HG03342 (cell line): ENCODE measurements at regions not wholly inside any gene's neighbourhood (a gene's known extent, or its start where the extent isn't known, plus 50 kb on each side); places are given as distances from the start of the nearest gene placed in this dataset.

Source experiments
- ATAC-seq: cut with Tn5 transposase; IDR thresholded peaks from one replicate; pipeline ENCODE4 v1.9.1; 2021; ENCODE audit warnings: mild to moderate bottlenecking, moderate library complexity; ENCODE audit not compliant: unreplicated experiment

DNA sequence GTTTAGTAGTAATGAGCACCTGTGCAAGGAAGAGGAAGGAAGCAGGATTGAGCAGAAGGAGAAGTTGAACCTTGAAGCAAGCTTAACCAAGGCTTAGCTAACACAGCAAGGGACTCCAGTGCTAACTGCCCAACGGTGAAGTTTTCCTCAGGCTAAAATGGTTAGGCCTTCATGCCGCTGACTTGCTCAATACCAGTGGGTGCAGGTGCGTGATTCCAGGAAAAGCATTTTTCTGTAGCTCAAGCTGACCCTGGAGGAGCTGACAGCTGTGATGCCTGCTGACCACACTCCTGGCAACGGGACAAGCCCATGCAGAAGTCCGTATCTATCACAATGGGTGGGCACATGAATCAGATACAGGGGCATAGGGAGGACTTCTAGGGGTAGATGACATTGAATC is 76.5 kb upstream of the FGGY start:
- no peak for ATAC-seq

DNA sequence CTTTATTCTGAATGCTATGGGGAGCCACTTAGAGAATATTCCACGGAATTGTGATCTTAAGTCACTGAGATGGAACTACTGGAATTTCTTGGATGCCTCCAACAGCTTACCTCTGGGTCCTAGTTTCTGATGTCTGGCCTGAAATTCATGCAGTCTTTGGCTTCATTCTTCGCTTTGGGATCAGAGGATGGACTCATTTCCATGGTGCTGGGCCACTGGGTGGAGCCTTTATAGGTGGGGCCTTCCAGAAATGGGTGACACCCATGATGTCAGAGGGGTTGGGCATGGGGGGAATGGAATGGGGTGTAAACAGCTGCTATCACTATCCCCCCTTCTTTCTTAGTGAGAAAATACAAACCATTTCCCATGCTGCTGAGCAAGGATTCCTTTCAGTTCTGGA is 73.7 kb upstream of the FGGY start:
- ATAC-seq: no peak

DNA sequence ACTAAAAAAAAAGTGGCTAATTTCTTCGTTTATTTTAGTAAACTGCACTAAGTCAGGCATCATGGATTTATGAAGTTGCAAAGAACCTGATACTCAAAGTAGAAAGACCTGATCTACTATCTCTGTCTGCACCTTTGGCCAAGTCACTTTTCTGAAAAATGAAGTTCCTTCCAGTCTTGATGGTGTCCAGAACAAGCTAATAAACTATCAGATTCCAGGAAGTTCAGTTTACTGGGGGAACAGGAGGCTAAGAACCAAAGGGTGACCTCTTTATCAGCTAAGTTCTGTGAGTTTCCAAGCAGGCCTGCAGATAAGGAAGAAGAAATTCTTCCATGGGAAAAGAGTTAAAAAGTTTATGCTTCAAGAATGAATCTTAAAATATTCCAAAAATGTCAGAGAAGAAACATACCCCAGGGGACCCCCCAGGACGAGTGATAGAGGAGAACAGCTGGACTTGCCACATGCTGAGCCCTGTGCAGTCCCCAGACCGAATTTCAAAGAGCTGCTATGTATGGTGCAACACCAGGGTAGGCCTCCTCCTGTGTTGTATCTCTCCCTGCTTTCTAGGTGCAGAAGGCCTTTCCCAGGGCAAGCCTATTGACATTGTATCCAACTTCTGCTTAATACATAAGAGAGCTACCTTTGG is 72.8 kb upstream of the FGGY start:
- no peak for ATAC-seq

DNA sequence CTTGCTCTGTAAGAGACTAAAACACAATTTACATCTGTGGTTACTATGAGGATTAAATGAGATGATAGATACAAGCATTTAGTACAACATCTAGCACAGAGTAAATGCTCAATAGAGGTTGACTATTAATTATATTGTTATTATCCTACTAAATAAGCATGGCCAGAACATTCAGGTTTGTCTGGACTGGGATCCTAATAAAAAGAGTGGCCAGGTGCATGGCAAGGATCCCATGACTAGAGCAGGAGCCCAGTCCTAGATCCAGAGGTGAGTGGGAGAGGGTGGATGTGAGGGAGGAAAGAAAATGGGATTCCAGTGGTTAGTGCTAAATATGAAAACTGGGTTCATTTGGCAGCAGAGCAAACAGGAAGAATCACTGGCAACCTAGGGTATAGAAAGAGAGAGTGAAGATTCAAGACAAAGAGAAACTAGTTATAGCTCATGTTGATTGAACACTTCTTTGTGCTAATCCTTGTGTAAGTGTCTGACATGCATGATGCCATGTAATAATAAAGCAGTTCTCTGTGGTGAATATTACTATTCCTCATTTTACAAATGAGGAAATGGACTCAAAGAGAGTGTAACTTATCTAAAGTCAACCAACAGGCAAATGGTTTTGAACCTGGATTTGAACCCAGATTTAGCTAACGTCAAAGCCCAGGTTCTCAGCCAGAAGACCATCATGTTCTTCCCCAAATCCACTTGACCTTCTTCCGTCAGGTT is 71.1 kb upstream of the FGGY start:
- no peak for ATAC-seq

DNA sequence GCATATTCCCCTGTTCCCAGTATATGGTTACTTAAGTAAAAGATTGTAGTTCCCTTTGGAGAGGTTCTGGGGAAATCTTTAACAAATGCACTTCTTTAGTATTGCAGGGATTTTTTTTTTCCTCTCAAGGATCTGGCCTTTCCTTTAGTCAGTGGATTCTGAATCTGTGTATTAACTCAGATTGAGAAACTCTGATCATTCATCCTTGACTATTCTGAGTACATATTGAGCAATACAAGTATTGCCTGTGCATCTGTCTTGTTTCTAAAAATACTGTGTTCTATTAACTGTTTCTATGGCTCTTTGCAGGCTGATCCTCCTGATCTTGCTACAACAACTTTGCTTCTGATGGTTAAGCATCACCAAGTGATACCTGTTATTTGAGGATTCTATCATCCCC is 67.8 kb upstream of the FGGY start:
- no peak for ATAC-seq

DNA sequence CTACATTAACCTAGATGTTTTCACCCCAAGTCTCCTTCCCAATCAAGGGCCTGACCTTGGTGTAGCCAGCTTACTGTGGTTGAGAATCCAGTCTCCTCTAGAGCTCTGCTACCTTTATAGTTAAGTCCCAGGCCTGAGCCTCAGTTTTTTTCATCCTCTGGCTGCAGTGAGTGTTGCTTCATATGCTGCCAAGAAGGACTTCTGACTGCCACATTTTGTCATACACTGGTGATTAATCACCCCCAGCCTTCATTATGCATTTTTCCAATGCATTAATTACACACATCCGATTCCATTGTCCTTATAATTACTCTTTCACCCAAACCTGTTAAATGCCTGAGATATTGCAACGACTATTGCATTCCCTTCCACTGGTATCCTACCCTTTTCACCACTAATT is 66.3 kb upstream of the FGGY start:
- no peak for ATAC-seq

DNA sequence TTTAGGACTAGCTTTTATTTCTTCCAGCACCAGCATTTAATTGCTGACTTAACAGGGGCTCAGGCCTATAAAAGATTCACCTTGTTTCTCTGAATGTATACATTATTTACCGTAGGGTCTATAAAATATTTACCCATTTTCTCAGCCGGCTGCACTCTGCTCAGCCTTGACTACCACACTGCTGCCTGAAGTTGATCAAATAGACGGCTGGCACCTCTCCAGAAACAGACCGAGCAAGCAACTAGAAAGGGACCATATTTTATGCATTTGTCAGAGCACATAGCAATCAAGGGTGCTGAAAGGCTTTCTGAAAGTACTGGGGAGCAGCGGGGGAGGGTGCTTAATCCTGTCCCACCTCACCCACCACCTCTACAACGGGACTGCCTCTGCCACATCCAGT is 64.7 kb upstream of the FGGY start:
- ATAC-seq: no peak

DNA sequence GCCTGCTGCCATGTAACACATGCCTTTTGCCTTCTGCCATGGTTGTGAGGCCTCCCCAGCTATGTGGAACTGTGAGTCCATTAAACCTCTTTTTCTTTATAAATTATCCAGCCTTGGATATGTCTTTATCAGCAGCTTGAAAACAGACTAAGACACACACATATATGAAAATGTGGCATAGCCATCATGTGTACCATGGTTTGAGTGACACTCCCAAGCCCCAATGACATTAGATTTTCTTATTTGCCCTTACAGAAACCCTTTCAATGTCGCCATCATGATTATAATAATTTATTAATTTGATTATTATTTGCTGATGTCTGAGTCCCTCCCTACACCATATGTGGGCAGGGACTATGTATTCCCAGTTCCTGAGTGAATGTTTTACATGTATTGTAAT is 63.5 kb upstream of the FGGY start:
- no peak for ATAC-seq

DNA sequence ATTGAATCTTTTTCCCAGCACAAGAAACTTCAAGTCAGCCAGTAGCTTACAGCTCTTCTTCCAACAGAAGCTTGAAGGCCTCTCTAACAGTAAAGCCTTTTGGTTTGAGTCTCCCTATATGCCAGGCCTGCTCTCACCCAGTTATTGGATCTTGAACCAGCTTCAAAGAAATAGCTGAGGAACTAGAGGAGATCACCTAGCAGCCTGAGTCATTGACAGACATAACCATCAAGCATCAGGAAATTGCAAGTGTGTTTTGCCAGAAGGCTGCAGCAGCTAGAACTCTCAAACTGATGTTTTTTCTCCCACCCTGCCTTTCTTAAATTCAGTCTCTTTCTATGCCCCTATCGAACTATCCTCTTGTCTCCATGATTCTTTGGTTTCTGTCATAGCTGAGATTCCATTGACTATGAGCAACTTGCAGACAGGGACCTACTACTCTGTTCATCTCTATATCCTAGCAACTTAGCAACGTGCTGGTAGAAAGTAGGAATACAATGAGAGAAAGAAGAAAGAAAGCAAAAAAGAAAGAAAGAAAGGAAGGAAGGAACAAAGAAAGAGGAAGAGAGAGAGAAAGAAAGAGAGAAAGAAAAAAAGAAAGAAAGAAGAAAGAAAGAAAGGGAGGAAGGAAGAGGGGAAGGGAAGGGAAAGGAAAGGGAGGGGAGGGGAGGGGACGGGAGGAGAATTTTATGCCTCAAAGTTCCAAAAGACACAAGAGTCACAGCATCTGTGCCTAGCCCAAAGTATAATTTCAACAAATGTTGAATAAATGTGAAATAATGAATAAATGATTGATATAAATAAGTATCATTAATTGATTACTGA is 60.0 kb upstream of the FGGY start:
- no peak for ATAC-seq

DNA sequence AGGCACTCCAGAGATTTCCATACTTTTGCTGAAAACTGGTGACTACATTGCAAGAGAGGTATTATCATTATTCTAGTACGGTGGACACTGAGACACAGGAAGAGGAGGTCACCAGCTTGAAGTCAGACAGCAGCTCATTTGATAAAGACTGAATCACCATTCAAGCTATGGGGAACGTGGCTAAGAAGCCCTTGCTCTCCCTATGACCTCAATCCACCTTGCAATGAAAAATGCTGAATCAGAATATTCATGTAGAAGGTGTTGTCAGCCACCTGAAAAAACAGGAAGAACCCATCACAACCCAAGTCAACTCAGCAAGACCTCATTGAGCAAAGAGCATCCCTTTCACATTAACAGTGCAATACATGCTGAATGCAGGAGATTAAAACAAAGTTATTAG is 59.0 kb upstream of the FGGY start:
- no peak for ATAC-seq

DNA sequence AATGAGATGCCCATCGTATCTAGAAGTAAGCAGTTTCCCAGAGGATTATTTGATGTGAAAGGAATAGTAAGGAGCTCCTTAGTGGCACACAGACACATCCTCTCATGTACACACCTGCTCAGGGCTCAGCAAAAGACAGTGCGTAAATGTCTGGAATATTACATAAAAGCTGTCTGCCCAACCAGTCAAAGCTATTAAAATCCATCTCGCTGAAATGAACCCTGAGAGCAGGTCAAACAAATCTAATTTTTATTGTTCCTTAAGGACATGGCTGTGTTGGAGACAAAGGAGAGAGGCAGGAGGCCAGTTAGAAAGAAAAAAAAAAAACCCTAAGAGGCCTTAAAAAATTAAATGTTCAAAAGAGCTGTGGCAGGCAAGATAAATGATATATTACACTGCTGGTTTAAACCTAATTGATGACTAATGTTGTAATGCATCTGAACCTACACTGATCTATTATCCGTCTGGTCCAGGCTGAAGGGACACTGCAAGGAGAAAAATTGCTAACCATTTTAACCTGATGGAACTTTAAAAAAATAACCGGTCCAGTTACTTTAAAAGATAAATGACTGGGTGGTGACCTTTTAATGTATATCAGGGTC is 58.5 kb upstream of the FGGY start:
- no peak for ATAC-seq

DNA sequence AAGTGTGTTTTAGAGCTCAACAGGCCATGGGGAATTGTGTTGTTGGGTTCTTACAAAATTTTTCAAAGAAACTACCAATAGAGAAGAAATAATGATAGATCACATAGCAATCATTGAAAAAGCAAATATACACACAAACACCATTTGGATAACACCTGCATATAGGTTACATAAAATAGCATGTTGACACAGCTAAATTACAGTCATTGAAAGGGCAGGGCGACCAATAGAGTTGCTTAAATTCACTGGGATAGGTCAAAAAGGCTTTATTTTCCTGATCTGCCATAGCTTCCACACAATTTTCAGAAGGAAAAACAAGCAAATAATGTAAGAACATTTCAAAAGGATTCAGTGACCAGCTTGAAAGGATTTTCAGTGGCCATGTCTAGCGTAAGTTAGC is 57.9 kb upstream of the FGGY start:
- ATAC-seq: no peak

DNA sequence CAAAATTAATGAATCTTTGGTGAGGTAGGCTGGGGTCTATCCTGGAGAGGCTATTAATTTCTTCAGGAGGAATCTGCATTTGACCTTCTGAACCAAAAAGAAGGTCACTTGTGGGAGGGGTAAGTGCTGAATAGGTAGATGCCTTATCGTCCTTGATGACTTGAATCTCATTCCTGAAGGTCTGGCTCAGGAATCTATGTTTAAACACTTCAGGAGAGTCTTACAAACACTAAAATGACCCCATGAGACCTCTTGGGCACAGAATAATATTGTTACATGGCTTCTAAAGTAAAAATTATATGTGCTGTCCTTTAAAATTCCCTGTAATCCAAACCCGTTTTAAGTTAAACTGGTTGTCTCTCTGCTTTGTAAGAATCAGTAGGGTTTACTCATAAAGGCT is 55.0 kb upstream of the FGGY start:
- ATAC-seq: no peak

DNA sequence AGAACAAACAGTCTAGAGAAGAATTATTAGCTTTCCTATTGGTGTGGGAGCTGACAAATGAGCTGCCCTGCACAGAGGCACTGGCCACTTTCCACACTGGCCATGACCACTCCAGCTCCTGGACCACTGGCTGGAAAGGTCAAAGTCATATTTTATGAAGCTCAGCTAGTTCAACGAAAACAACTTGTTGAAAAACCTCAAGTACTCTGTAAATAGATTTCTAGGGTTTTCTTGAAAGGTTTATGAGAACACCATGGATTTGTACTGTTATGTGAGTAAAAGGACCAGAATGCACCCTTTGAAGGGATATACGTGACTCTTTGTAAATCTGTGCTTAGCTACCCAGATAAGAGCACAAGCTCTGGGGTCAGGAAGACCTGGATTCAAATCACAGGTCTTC is 54.5 kb upstream of the FGGY start:
- no peak for ATAC-seq

DNA sequence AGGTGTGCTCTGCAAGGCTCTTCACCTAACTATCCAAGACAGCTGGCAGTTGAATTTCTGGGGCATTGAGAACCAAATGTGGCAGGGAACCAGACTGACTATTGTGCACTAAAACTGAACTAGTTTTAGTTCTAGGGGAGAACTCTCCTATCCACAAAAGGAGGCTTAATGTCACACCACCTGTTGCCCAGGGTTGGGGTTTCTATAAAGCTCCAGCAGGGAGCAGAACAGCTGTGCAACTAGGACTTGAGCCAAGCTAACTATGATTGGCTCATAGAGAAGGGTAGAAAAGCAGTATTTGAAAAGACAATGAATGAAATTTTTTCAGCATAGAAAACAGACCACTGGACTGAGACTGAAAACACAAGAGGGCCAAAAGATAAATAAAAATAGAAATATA is 53.3 kb upstream of the FGGY start:
- no peak for ATAC-seq

DNA sequence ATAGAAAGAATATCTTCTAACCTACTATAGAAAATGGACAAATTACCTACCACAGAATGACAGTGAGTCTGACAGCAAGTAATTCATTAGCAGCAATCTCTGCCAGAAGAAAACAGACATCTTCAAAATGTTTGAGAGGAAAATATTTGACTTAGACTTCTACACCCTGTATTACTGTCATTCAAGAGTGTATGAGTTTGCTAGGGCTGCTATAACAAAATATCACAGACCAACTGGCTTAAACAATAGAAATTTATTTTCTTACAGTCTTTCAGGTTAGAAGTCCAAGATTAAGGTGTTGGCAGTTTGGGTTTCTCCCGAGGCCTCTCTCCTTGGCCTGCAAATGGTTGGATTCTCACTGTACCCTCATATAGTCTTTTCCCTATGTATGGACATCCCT is 52.9 kb upstream of the FGGY start:
- no peak for ATAC-seq

DNA sequence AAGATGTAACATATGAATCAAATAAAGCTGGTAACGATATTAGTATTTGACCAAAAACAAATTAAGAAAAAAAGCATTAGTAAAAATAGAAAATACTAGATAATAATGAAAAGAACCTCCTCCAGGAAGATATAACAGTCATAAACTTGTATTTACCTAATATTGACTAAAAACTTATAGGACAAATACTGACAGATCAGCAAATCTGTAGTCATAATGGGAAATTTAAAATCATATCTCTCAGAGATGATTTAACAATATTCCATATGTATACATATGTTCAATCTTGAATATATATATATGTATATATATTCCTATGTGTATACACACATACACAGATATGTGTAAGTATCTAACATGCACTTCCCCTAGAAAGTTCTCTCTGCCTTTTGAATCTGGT is 52.0 kb upstream of the FGGY start:
- ATAC-seq: no peak
